ENCODE measurements at regions not wholly inside any gene's neighbourhood (a gene's known extent, or its start where the extent isn't known, plus 50 kb on each side); places are given as distances from the start of the nearest gene placed in this dataset.

GRCh38 chr2:207257251-207258250 is 91.8 kb upstream of the KLF7 start:
- no peak for DNase-seq (ENCODE audit: low read depth in 2 of 2)

- no peak for DNase-seq (ENCODE audit: low read depth in 2 of 2)
These were observed 92.7 kb upstream of the KLF7 start for GRCh38 chr2:207258263-207258991.

- DNase-seq (ENCODE audit: low read depth in 2 of 2): no peak
These were observed 94.3 kb upstream of the KLF7 start for GRCh38 chr2:207260021-207260420.

- DNase-seq (ENCODE audit: low read depth in 2 of 2): no peak
These were observed 95.2 kb upstream of the KLF7 start for GRCh38 chr2:207260947-207261346.

- DNase-seq (ENCODE audit: low read depth in 2 of 2): no peak
These were observed 98.6 kb upstream of the KLF7 start for GRCh38 chr2:207264310-207264709.

GRCh38 chr2:207265332-207265731 is 99.6 kb upstream of the KLF7 start:
- DNase-seq (ENCODE audit: low read depth in 2 of 2): no peak

- no peak for DNase-seq (ENCODE audit: low read depth in 2 of 2)
These were observed 100.1 kb upstream of the KLF7 start for GRCh38 chr2:207265869-207266268.

GRCh38 chr2:207266648-207267047 is 100.9 kb upstream of the KLF7 start:
- no peak for DNase-seq (ENCODE audit: low read depth in 2 of 2)

GRCh38 chr2:207269038-207269437 is 103.3 kb upstream of the KLF7 start:
- DNase-seq (ENCODE audit: low read depth in 2 of 2): no peak

- DNase-seq (ENCODE audit: low read depth in 2 of 2): no peak
These were observed 108.9 kb upstream of the KLF7 start for GRCh38 chr2:207274530-207275189.

GRCh38 chr2:207275779-207276178 is 110.0 kb upstream of the KLF7 start:
- no peak for DNase-seq (ENCODE audit: low read depth in 2 of 2)

GRCh38 chr2:207276248-207276647 is 110.5 kb upstream of the KLF7 start:
- no peak for DNase-seq (ENCODE audit: low read depth in 2 of 2)

GRCh38 chr2:207276858-207277257 is 111.1 kb upstream of the KLF7 start:
- no peak for DNase-seq (ENCODE audit: low read depth in 2 of 2)

- DNase-seq (ENCODE audit: low read depth in 2 of 2): no peak
These were observed 113.8 kb upstream of the KLF7 start for GRCh38 chr2:207279520-207279919.

- no peak for DNase-seq (ENCODE audit: low read depth in 2 of 2)
These were observed 115.7 kb upstream of the KLF7 start for GRCh38 chr2:207281436-207281835.

- DNase-seq (ENCODE audit: low read depth in 2 of 2): no peak
These were observed 117.2 kb upstream of the KLF7 start for GRCh38 chr2:207282916-207283315.

GRCh38 chr2:207283356-207283755 is 117.6 kb upstream of the KLF7 start:
- DNase-seq (ENCODE audit: low read depth in 2 of 2): no peak

- no peak for DNase-seq (ENCODE audit: low read depth in 2 of 2)
These were observed 119.1 kb upstream of the KLF7 start for GRCh38 chr2:207284556-207285472.

GRCh38 chr2:207285473-207285815 is 119.7 kb upstream of the KLF7 start:
- DNase-seq (ENCODE audit: low read depth in 2 of 2): no peak

GRCh38 chr2:207286106-207286505 is 120.4 kb upstream of the KLF7 start:
- DNase-seq (ENCODE audit: low read depth in 2 of 2): no peak

- DNase-seq (ENCODE audit: low read depth in 2 of 2): no peak
These were observed 122.9 kb upstream of the KLF7 start for GRCh38 chr2:207288628-207289027.

Measured in stimulated activated CD4-positive, alpha-beta T cell treated with anti-CD3 and anti-CD28 coated beads, Interleukin-1b, Interleukin-23, amount 100 ng/mL, for 4 hours (primary cell).